ENCODE measurements at regions not wholly inside any gene's neighbourhood (a gene's known extent, or its start where the extent isn't known, plus 50 kb on each side); places are given as distances from the start of the nearest gene placed in this dataset.

DNA sequence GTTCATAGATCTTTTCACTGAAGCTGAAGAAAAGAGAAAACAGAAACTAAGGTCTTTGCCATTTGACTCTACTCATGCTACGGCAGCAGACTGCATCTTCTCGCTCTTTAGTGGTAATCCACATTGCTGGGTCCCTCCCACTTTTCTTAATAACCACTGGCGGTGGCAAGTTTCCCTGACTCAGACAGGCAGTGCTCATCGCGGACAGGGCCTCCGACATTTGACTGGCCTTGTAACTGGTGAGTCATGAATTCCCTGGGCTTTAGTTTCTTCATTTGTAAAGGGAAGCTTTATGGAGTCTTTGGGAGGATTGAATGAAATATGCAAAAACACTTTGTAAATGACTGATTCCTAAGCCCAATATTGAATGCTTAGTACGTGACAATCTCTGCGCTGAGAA is 238.2 kb upstream of the RBBP8 start:
- no peak overlapping the region for H3K4me3 ChIP-seq
- H3K36me3 ChIP-seq: no peaks in the 10 kb centered on the region
- no peak overlapping the region for H3K27ac ChIP-seq (replicated peaks)
- intact Hi-C loops (cut with micrococcal nuclease): no loop called here
- DNase-seq: peak; percentile 26
- TF ChIP-seq, protein P1, sequence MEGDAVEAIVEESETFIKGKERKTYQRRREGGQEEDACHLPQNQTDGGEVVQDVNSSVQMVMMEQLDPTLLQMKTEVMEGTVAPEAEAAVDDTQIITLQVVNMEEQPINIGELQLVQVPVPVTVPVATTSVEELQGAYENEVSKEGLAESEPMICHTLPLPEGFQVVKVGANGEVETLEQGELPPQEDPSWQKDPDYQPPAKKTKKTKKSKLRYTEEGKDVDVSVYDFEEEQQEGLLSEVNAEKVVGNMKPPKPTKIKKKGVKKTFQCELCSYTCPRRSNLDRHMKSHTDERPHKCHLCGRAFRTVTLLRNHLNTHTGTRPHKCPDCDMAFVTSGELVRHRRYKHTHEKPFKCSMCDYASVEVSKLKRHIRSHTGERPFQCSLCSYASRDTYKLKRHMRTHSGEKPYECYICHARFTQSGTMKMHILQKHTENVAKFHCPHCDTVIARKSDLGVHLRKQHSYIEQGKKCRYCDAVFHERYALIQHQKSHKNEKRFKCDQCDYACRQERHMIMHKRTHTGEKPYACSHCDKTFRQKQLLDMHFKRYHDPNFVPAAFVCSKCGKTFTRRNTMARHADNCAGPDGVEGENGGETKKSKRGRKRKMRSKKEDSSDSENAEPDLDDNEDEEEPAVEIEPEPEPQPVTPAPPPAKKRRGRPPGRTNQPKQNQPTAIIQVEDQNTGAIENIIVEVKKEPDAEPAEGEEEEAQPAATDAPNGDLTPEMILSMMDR (IDR thresholded peaks at IDR 0.05; ENCODE audit: borderline replicate concordance): no peak
- H3K4me1 ChIP-seq: no peaks in the 10 kb centered on the region
- no peaks in the 10 kb centered on the region for H3K9me3 ChIP-seq (replicated peaks)
- no peaks in the 10 kb centered on the region for H3K27me3 ChIP-seq (ENCODE audit: low read depth)

DNA sequence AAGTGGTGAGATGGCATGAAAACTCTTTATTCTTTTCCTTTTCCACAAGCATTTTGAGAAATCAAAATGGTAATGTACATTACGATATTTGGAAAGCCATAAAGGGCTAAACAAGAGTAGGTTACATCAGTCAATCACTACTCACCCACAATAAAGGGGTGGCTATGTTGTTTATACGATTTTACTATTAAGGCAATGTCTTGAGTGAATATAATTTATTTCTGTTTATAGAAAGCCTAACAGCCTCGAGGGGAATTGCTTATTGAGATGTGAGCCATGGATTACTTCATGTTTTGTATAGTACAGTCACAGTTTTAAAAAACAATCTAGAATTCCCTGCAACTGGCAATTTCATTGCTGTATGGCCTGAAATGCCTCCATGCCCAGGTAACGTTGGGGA is 237.5 kb upstream of the RBBP8 start:
- intact Hi-C loops (cut with micrococcal nuclease): no loop called here
- Histone ChIP-seq H3K4me1 (no peaks in the 10 kb centered on the region), H3K9me3 (replicated peaks) (no peaks in the 10 kb centered on the region), H3K27me3 (ENCODE audit: low read depth) (no peaks in the 10 kb centered on the region), H3K36me3 (no peaks in the 10 kb centered on the region), H3K4me3 (no peak overlapping the region), H3K27ac (replicated peaks) (no peak overlapping the region)
- TF ChIP-seq, protein P1 (IDR thresholded peaks at IDR 0.05; ENCODE audit: borderline replicate concordance): no peak
- DNase-seq: no peak

DNA sequence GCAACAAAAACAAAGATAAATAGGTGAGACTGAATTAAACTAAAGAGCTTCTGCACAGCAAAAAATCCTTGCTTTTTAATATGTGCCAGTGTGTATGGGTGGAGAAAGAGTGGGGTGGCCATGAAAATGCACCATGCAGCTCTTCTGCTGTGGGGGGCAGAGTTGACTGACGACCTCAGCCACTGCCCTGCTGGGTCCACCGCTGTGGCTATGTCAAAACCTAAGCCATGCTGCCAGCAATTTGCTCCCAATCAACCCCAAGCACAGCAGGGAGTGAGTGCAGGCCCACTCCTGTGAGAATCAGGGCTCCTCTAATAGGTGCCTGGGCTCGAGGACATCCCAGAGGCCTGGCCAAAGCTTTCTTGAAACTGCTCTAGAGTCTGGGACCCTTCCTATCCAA is 235.6 kb upstream of the RBBP8 start:
- no peaks in the 10 kb centered on the region for H3K27me3 ChIP-seq (ENCODE audit: low read depth)
- DNase-seq: no peak
- TF ChIP-seq, protein P1 (IDR thresholded peaks at IDR 0.05; ENCODE audit: borderline replicate concordance): no peak
- H3K36me3 ChIP-seq: no peaks in the 10 kb centered on the region
- peaks cover 8% of the 10 kb centered on the region for H3K4me1 ChIP-seq
- no peak overlapping the region for H3K27ac ChIP-seq (replicated peaks)
- no peaks in the 10 kb centered on the region for H3K9me3 ChIP-seq (replicated peaks)
- intact Hi-C loops (cut with micrococcal nuclease): no loop called here
- H3K4me3 ChIP-seq: no peak overlapping the region

DNA sequence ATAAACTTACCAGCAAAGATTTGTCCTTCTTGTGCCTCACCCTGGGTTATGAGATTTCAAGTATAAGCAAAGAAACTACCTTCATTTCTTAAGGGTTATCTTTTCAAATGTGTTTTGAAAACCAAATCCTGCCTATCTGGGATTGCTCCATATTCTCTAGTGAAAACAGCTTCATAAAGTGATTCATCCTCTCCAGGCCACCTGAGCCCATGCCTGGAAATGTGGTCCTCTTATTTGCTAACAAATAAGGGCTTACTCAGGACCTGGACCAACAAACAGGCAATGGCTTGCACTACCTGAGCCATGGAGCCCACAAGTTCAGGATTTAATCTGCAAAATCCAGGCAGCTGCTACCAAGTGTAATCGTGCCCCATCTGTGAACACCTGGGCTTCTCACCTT is 234.4 kb upstream of the RBBP8 start:
- DNase-seq: no peak
- TF ChIP-seq, protein P1 (IDR thresholded peaks at IDR 0.05; ENCODE audit: borderline replicate concordance): no peak
- no peak overlapping the region for H3K4me3 ChIP-seq
- H3K4me1 ChIP-seq: peaks cover 8% of the 10 kb centered on the region
- intact Hi-C loops (cut with micrococcal nuclease): no loop called here
- H3K27ac ChIP-seq (replicated peaks): no peak overlapping the region
- H3K36me3 ChIP-seq: no peaks in the 10 kb centered on the region
- H3K27me3 ChIP-seq (ENCODE audit: low read depth): no peaks in the 10 kb centered on the region
- no peaks in the 10 kb centered on the region for H3K9me3 ChIP-seq (replicated peaks)

DNA sequence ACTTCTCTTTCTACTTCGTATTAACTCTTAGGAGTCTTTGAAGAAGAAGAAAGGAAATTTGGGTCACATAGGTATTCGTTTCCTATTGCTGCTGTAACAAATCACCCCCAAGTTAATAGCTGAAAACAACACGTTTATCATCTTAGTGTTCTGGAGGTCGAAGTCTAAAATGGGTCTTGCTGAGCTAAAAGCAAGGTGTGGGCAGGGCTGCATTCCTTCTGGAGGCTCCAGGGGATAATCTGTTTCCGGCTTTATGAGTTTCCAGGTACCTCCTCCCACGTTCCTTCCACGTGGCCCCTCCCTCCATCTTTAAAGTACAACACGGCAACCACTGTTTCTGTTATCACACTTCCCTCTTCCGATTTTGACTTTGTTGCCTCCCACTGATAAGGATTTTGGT is 233.5 kb upstream of the RBBP8 start:
- intact Hi-C loops (cut with micrococcal nuclease): no loop called here
- no peak for DNase-seq

More for the DNA sequence above, 233.5 kb upstream of the RBBP8 start:
- Histone ChIP-seq H3K4me1 (peaks cover 17% of the 10 kb centered on the region), H3K27ac (replicated peaks) (no peak overlapping the region), H3K4me3 (no peak overlapping the region), H3K36me3 (no peaks in the 10 kb centered on the region), H3K27me3 (ENCODE audit: low read depth) (no peaks in the 10 kb centered on the region), H3K9me3 (replicated peaks) (no peaks in the 10 kb centered on the region)
- TF ChIP-seq, protein P1 (IDR thresholded peaks at IDR 0.05; ENCODE audit: borderline replicate concordance): no peak
